ENCODE measurements at regions not wholly inside any gene's neighbourhood (a gene's known extent, or its start where the extent isn't known, plus 50 kb on each side); places are given as distances from the start of the nearest gene placed in this dataset.

- 80 to 89% methylated on average over 2 of the region's 2 CpGs for WGBS, 2 donors
Measured at GRCh38 chr12:59850268-59850667, 254.4 kb downstream of the SLC16A7 start.

GRCh38 chr12:59858508-59859170 lies 262.8 kb downstream of the SLC16A7 start:
- intact Hi-C loops (cut with DNase I) = no loop called here
- TF ChIP-seq CTCF (IDR thresholded peaks at IDR 0.05) (no peak), POLR2A (IDR thresholded peaks at IDR 0.05) (no peak)
- no peak overlapping the region for H3K4me3 ChIP-seq
- no peak overlapping the region for H3K27ac ChIP-seq
- H3K36me3 ChIP-seq = no peaks in the 10 kb centered on the region
- no peaks in the 10 kb centered on the region for H3K27me3 ChIP-seq
- H3K9me3 ChIP-seq = peaks cover 0 to 3% (median 0%) of the 10 kb centered on the region in 3 donors
- WGBS, 2 donors = 61% methylated on average over 2 of the region's 2 CpGs
- no peak for DNase-seq
- no peaks in the 10 kb centered on the region for H3K4me1 ChIP-seq

More at GRCh38 chr12:59850268-59850667, 254.4 kb downstream of the SLC16A7 start:
- Histone ChIP-seq H3K27me3 (no peaks in the 10 kb centered on the region), H3K4me3 (no peak overlapping the region), H3K4me1 (peaks cover 0 to 10% (median 0%) of the 10 kb centered on the region in 3 donors), H3K9me3 (no peaks in the 10 kb centered on the region), H3K36me3 (no peaks in the 10 kb centered on the region), H3K27ac (no peak overlapping the region)
- TF ChIP-seq POLR2A (IDR thresholded peaks at IDR 0.05) = no peak
- TF ChIP-seq CTCF (IDR thresholded peaks at IDR 0.05) = no peak
- intact Hi-C loops (cut with DNase I) = no loop called here
- DNase-seq = no peak

GRCh38 chr12:59859171-59859510 lies 263.3 kb downstream of the SLC16A7 start:
- Histone ChIP-seq H3K27me3 (no peaks in the 10 kb centered on the region), H3K4me1 (no peaks in the 10 kb centered on the region), H3K36me3 (no peaks in the 10 kb centered on the region), H3K27ac (no peak overlapping the region), H3K9me3 (peaks cover 0 to 3% (median 0%) of the 10 kb centered on the region in 3 donors), H3K4me3 (no peak overlapping the region)
- TF ChIP-seq CTCF (IDR thresholded peaks at IDR 0.05) (no peak), POLR2A (IDR thresholded peaks at IDR 0.05) (no peak)
- DNase-seq = no peak
- WGBS, 2 donors = 79 to 87% methylated on average over 1 of the region's 1 CpG
- intact Hi-C loops (cut with DNase I) = no loop called here

- Histone ChIP-seq H3K27me3 (no peaks in the 10 kb centered on the region), H3K4me1 (no peaks in the 10 kb centered on the region), H3K27ac (no peak overlapping the region), H3K36me3 (no peaks in the 10 kb centered on the region), H3K9me3 (peaks cover 0 to 3% (median 0%) of the 10 kb centered on the region in 3 donors), H3K4me3 (no peak overlapping the region)
- intact Hi-C loops (cut with DNase I) = no loop called here
- no peak for DNase-seq
- WGBS, 2 donors = 63 to 69% methylated on average over 3 of the region's 3 CpGs
- no peak for TF ChIP-seq CTCF (IDR thresholded peaks at IDR 0.05)
- no peak for TF ChIP-seq POLR2A (IDR thresholded peaks at IDR 0.05)
Measured at GRCh38 chr12:59861635-59862034, 265.8 kb downstream of the SLC16A7 start.

- H3K4me3 ChIP-seq = no peak overlapping the region
- H3K36me3 ChIP-seq = no peaks in the 10 kb centered on the region
- H3K27ac ChIP-seq = no peak overlapping the region
- no peaks in the 10 kb centered on the region for H3K27me3 ChIP-seq
- 61 to 67% methylated on average over 1 of the region's 1 CpG for WGBS, 2 donors
- no peaks in the 10 kb centered on the region for H3K9me3 ChIP-seq
- intact Hi-C loops (cut with DNase I) = no loop called here
- no peaks in the 10 kb centered on the region for H3K4me1 ChIP-seq
- no peak for DNase-seq
- TF ChIP-seq CTCF (IDR thresholded peaks at IDR 0.05) = no peak
- TF ChIP-seq POLR2A (IDR thresholded peaks at IDR 0.05) = no peak
Measured at GRCh38 chr12:59867055-59867454, 271.2 kb downstream of the SLC16A7 start.
